OCI-LY7 (cell line): ENCODE measurements at regions not wholly inside any gene's neighbourhood (a gene's known extent, or its start where the extent isn't known, plus 50 kb on each side); places are given as distances from the start of the nearest gene placed in this dataset.

ENCODE experiments used
- BruUV-seq: library from RNA; stranded (reverse); fragments of 400-500 nt; replicated peaks from 2 replicates; lab custom pipeline; 2021; lab: Mats Ljungman, UMichigan
- CTCF ChIA-PET: fragments of 300-600 bp; sonication (Branson Sonifier 250); formaldehyde crosslinking; loops from one replicate; lab custom pipeline; 2022; ENCODE audit warnings: antibody characterized with exemption; ENCODE audit not compliant: unreplicated experiment; lab: Charles Lee
- POLR2A ChIA-PET: fragments of 300-600 bp; sonication (Branson Sonifier 250); formaldehyde crosslinking; loops from one replicate; lab custom pipeline; 2022; ENCODE audit warnings: antibody characterized with exemption; lab: Charles Lee
- DNase-seq: peaks from one replicate; pipeline ENCODE4 v3.0.0-alpha.2; 2015; ENCODE audit warnings: low spot score
- H2AFZ ChIP-seq: fragments of 200-600 bp; sonication (generic), shearing (Covaris generic); 2 replicates; pipeline ENCODE4 v1.6.1; 2014; ENCODE audit warnings: mild to moderate bottlenecking, antibody characterized with exemption, low read length, moderate library complexity
- H3K27ac ChIP-seq: fragments of 200-600 bp; sonication (generic); 2 replicates; pipeline ENCODE4 v1.5.1; 2014; ENCODE audit warnings: mixed run types, low read depth, mild to moderate bottlenecking, moderate library complexity, low read length, inconsistent platforms; ENCODE audit not compliant: poor library complexity, severe bottlenecking
- H3K36me3 ChIP-seq: fragments of 200-600 bp; sonication (generic); 2 replicates; pipeline ENCODE4 v1.6.1; 2014; ENCODE audit warnings: mild to moderate bottlenecking, antibody characterized with exemption, low read length, moderate library complexity, mixed read lengths; ENCODE audit not compliant: insufficient read depth
- H3K4me1 ChIP-seq: fragments of 200-600 bp; sonication (generic); 2 replicates; pipeline ENCODE4 v1.5.1; 2014; ENCODE audit warnings: mild to moderate bottlenecking, low read length; ENCODE audit not compliant: insufficient read depth, poor library complexity, severe bottlenecking
- H3K4me2 ChIP-seq: fragments of 200-600 bp; sonication (generic); 2 replicates; pipeline ENCODE4 v1.6.1; 2014; ENCODE audit warnings: mild to moderate bottlenecking, low read length
- H3K4me3 ChIP-seq: fragments of 200-600 bp; sonication (generic); 2 replicates; pipeline ENCODE4 v1.5.1; 2014; ENCODE audit warnings: mild to moderate bottlenecking, low read depth, low read length; ENCODE audit not compliant: poor library complexity, severe bottlenecking
- H3K79me2 ChIP-seq: fragments of 200-600 bp; sonication (generic); 2 replicates; pipeline ENCODE4 v1.6.1; 2016; ENCODE audit warnings: low read depth, mild to moderate bottlenecking, low read length, moderate library complexity, mixed read lengths; ENCODE audit not compliant: insufficient read depth
- H3K9me2 ChIP-seq: fragments of 200-600 bp; sonication (generic); 2 replicates; pipeline ENCODE4 v1.6.1; 2016; ENCODE audit warnings: mild to moderate bottlenecking, low read length, mixed read lengths; ENCODE audit not compliant: insufficient read depth
- H3K9me3 ChIP-seq: fragments of 200-600 bp; sonication (generic); 2 replicates; pipeline ENCODE4 v1.6.1; 2014; ENCODE audit warnings: mild to moderate bottlenecking, mixed run types, low read length, mixed read lengths
- H4K20me1 ChIP-seq: fragments of 200-600 bp; sonication (generic); 2 replicates; pipeline ENCODE4 v1.6.1; 2014; ENCODE audit warnings: mild to moderate bottlenecking, antibody characterized with exemption, low read length, moderate library complexity, mixed read lengths; ENCODE audit not compliant: insufficient read depth
- EZH2phosphoT487 ChIP-seq: fragments of 200-600 bp; sonication (generic); IDR thresholded peaks from 2 replicates; pipeline ENCODE4 v1.6.1; 2018; ENCODE audit warnings: low read depth, borderline replicate concordance, mild to moderate bottlenecking, mixed run types, antibody characterized with exemption, low read length, moderate library complexity, mixed read lengths
- intact Hi-C: fragments of 100-400 bp; cut with micrococcal nuclease; formaldehyde crosslinking; loops from one replicate; pipeline ENCODE4 v1.10.0; 2022; ENCODE audit not compliant: unreplicated experiment
- TF ChIP-seq, protein P1 (sequence below): fragments of 200-600 bp; sonication (generic); conservative IDR thresholded peaks from 2 replicates; pipeline ENCODE4 v1.5.1; 2014; ENCODE audit warnings: mild to moderate bottlenecking, antibody characterized with exemption, low read length, moderate library complexity, mixed read lengths

DNA sequence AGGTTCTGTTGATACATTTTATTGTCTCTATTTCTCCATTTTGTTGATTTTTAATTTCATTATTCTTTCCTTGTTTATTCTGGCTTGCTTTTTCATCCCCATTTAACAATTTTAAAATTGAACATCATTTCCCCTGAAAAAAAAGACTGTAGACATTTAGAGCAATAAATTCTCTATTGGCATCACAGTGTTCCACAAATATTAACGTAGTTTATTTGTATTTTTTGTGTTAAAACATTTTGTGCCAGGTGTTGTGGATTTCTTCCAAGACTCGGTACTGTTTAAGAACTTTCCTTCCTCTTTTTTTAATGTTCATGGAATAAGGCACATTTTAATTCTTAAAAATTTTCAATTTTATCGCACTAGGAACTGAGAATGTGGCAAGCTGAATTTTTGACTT is 156.1 kb upstream of the NPY start:
- TF ChIP-seq, protein P1, sequence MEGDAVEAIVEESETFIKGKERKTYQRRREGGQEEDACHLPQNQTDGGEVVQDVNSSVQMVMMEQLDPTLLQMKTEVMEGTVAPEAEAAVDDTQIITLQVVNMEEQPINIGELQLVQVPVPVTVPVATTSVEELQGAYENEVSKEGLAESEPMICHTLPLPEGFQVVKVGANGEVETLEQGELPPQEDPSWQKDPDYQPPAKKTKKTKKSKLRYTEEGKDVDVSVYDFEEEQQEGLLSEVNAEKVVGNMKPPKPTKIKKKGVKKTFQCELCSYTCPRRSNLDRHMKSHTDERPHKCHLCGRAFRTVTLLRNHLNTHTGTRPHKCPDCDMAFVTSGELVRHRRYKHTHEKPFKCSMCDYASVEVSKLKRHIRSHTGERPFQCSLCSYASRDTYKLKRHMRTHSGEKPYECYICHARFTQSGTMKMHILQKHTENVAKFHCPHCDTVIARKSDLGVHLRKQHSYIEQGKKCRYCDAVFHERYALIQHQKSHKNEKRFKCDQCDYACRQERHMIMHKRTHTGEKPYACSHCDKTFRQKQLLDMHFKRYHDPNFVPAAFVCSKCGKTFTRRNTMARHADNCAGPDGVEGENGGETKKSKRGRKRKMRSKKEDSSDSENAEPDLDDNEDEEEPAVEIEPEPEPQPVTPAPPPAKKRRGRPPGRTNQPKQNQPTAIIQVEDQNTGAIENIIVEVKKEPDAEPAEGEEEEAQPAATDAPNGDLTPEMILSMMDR: no peak
- no peak for TF ChIP-seq EZH2phosphoT487
- no peaks in the 10 kb centered on the region for H3K9me3 ChIP-seq
- H3K4me3 ChIP-seq: no peak overlapping the region
- H3K36me3 ChIP-seq: no peaks in the 10 kb centered on the region
- no peaks in the 10 kb centered on the region for H3K79me2 ChIP-seq
- no peak overlapping the region for H2AFZ ChIP-seq
- no peaks in the 10 kb centered on the region for H4K20me1 ChIP-seq
- BruUV-seq: no TSS peak
- no peak for DNase-seq
- ChIA-PET POLR2A (interaction anchor here (0.7 kb wide), 1 partner anchor 193 kb away, joined by 3 read pairs; no protein-coding TSS in a partner anchor), CTCF (no interaction called here)
- H3K27ac ChIP-seq: no peak overlapping the region
- H3K4me2 ChIP-seq: no peak overlapping the region
- intact Hi-C loops: no loop called here
- H3K9me2 ChIP-seq: no peaks in the 10 kb centered on the region
- no peaks in the 10 kb centered on the region for H3K4me1 ChIP-seq

DNA sequence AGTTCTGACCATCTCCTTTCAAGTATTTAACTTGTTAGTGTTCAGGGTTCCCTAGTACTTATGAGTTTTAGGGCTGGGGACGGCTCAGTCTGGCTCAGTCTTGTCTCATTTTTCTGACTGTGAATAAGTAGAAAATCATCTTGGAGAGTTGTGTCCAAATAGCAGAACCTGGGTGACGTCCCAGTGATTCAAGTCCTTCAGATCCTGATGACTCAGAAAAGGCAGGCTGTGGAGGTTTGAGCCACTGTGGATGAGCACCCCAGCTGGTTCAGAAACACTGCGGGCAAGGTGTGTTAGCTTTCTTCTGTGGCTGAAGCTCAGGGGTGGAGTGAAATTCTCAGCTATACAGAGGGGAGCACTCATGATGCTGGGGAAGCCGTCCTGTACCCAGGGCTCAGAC is 154.4 kb upstream of the NPY start:
- H2AFZ ChIP-seq: no peak overlapping the region
- H3K4me3 ChIP-seq: no peak overlapping the region
- DNase-seq: no peak
- BruUV-seq: no TSS peak
- H3K4me1 ChIP-seq: no peaks in the 10 kb centered on the region
- no peak overlapping the region for H3K27ac ChIP-seq
- ChIA-PET POLR2A (no interaction called here), CTCF (no interaction called here)
- H3K9me3 ChIP-seq: no peaks in the 10 kb centered on the region
- H3K79me2 ChIP-seq: no peaks in the 10 kb centered on the region
- no peak overlapping the region for H3K4me2 ChIP-seq
- H3K36me3 ChIP-seq: no peaks in the 10 kb centered on the region
- TF ChIP-seq, protein P1: no peak
- no peak for TF ChIP-seq EZH2phosphoT487
- no peaks in the 10 kb centered on the region for H4K20me1 ChIP-seq
- intact Hi-C loops: no loop called here
- no peaks in the 10 kb centered on the region for H3K9me2 ChIP-seq

DNA sequence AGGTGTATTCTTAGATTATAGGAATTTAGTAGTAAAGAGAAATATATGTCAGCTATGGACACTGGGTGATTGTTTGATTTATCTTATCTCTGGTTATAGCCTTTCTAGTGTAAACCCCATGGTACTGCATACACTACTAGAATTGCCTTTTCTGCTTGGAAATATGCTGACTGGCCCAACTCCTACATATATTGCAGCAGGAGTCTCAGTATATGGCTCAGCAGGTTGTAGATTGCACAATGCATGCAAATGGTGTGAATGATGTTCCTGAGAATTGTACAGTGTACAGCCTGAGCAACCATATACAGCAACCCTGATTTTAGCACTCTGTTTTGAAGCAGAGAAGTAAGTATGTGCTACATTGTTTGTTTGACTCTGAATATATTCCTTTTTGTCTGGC is 153.4 kb upstream of the NPY start:
- no peak for TF ChIP-seq EZH2phosphoT487
- TF ChIP-seq, protein P1: no peak
- CTCF ChIA-PET: no interaction called here
- POLR2A ChIA-PET: interaction anchor here (0.5 to 0.7 kb wide), 3 partner anchors 40 to 195 kb away, joined by 3 to 4 read pairs (median 3); no protein-coding TSS in a partner anchor
- intact Hi-C loops: no loop called here
- H3K9me3 ChIP-seq: no peaks in the 10 kb centered on the region
- H3K79me2 ChIP-seq: no peaks in the 10 kb centered on the region
- H3K4me1 ChIP-seq: no peaks in the 10 kb centered on the region
- H3K27ac ChIP-seq: no peak overlapping the region
- no peak overlapping the region for H2AFZ ChIP-seq
- H3K9me2 ChIP-seq: no peaks in the 10 kb centered on the region
- no peak for DNase-seq
- H3K4me3 ChIP-seq: no peak overlapping the region
- BruUV-seq: no TSS peak
- no peaks in the 10 kb centered on the region for H4K20me1 ChIP-seq
- no peaks in the 10 kb centered on the region for H3K36me3 ChIP-seq
- no peak overlapping the region for H3K4me2 ChIP-seq
